Activated CD4-positive, alpha-beta T cell treated with anti-CD3 and anti-CD28 coated beads for 48 hours (primary cell): ENCODE measurements at regions not wholly inside any gene's neighbourhood (a gene's known extent, or its start where the extent isn't known, plus 50 kb on each side); places are given as distances from the start of the nearest gene placed in this dataset.
"Not testable (repeated sequence)": the region's sequence is repeated elsewhere in the genome, so short reads cannot be mapped to it uniquely, and the experiment has no call there.

Source experiments
- DNase-seq: peaks from one replicate; pipeline ENCODE4 v3.0.0-alpha.2; 2020

DNA sequence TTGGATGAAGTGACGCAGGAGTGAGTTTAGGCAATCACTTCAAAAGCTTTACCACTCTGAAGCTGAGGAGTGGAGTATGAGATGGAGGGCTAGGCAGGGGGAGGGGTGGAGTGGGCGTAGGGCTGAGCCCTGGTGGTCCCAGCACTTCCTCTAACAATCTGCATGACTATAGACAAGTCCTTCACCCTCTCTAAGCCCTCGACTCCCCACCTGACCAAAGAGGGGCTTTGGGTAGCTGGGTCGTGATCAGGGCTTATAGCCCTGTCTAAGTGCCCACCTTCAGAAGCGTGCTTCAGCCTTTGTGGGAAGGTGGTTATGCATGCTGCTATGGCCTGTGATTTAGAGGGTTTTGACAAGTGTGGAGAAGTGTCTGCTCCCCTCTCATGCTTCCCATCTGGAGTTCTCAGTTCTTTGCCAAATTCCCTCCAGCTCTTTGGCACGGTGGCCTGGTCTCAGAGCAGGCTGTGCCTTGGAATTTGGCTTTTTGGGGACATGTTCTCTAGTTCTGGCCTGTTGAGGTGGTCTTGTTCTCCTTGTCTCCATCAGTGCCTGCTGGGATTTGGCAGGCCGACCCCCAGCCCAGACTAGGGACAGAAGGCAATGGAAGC, 53.0 kb downstream of the ACTBL2 start:
- DNase-seq, result no peak

DNA sequence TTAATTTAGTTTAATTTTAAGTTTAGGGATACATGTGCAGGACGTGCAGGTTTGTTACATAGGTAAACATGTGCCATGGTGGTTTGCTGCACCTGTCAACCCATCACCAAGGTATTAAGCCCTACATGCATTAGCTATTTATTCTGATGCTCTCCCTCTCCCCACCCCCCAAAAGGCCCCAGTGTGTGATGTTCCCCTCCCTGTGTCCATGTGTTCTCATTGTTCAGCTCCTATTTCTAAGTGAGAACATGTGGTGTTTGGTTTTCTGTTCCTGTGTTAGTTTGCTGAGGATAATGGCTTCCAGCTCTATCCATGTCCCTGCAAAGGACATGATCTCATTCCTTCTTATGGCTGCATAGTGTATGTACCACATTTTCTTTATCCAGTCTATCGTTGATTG, 53.6 kb downstream of the ACTBL2 start:
- not testable (repeated sequence) for DNase-seq

DNA sequence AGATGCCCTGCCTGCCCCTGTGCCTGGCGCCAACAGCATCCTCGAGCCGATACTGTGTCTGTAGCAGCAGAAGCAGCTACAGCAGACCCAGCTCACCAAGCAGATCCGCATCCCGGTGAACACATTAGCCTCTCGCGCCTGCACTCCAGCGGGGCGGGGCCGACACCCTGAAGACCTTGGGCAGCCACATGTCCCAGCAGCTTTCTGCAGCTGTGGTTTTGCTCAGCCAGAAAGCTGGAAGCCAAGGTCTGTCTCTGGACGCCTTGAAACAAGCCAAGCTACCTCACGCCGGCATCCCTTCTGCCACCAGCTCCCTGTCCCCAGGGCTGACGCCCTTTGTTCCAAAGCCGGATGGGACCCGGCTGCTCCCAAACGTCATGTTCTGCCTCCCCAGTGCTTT, 59.6 kb downstream of the ACTBL2 start:
- DNase-seq, result no peak

DNA sequence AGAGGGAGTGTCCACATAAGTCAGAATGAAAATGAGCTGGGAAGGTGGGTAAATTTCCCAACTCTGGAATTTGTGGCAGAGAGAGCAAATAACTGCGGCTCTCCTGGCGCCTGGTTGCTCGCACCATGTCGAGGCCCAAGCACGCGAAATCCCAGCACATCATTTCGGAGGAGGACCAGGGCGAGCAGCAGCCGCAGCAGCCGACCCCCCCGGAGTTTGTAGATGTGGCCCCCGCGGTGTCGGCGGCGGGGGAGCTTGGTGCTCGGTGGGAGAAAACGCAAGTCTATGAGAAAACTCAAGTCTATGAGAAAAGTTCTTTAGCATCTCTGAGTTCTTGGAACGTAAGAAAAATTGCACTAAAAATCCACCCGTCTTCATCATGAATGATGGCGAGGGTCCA, 60.3 kb downstream of the ACTBL2 start:
- no peak for DNase-seq

DNA sequence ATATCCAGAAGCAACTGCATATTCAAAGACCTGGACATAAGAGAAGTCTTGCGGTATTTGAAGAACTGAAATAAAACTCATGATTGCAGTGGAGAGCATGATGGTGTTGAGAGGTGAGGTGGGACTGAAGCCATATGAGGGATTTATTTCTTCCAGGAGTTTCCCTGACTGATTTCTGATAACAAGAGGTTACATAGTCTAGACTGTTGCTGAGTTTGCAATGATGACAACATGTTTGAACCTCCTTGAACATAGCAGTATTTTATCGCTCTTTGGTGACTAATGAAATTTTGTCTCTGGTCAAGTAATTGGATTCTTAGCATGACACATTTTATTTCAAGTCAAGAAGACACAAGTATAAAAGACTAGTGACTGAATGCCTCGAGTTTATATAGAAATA, 61.8 kb downstream of the ACTBL2 start:
- no peak for DNase-seq

DNA sequence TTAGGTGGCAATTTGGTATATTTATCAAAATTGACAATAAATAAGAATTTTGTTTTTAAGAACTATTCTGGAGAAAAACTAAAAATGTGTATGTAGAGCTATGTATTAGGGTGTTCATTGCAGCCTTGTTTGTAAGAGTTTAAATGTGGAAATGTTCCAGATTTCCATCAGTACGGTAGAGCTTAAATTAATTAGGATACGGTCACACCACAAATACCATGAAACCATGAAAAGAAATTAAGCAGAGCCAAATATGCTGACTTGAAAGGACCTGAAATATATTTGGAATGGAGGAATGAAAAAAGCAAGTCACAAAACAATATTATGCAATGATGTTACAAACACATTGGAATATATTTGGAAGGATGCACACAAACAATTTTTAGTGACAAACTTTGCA, 64.6 kb downstream of the ACTBL2 start:
- no peak for DNase-seq

DNA sequence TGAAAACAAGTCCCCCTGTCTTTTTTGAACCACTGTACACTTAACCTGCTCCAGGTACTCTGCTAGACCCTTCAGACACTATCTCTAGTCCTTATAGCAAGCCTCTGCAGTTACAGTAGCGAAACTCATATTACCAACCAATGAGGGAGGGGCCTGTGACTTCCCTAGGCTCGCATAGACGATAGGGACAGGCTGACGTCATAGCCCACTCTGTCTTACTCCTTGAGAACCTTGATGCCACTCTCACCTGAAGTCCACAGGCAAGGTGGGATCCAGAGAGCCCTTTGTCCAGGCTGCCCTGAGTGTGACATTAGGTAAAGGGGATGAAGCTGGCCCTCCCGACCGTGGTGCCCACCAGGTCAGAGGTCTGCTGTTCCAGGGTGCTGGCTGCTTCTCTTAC, 65.3 kb downstream of the ACTBL2 start:
- DNase-seq, result no peak

DNA sequence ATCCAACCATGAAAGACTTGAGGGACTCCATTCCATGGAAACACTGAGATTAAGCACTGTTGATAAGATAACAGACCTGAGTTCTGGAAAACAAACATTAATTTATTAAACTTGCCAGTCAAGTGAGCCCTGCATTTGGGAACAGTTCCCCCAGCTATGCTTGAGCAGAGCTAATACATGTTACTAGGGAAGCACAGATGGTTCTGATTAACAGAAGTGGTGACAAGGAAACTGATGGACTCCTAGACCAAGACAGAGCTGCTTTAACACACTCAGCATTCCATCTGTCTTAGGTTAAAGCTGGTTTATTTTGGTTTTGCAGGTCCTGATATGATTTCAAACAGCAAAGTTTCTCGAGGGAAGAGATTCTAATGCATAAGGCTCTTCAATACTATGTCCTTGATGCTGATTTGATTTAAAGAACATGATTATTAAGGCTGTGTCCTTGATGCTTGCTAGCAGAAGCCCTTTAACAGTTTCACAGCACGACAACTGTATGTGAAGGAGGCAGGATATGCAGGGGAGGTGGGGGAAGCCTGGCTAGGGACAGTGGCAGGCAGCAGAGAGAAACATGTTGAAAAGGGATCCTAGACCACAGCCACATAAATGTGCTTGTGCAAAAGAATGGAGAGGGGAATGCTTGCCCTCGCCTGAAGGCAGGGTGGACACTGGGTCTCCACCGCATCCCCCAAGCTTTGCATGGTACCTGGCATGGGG, 66.2 kb downstream of the ACTBL2 start:
- no peak for DNase-seq

DNA sequence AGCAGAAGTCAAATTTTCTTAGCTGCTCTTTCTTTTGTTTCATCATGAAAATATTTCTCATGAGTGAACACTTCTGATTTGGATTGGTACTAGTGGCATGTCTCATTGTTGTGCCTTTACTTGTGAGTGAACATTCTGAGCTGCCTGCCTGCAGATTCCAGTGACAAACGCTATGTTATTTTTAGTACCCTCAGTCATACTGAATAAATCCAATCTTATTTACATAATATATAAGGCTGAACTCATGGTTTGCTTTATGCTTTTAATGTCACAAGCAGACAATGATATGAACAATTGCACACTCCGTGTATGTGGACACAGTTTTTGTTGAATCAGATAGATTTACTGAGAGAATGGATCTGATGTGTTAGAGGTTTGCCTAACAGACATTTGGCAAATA, 67.8 kb downstream of the ACTBL2 start:
- no peak for DNase-seq

DNA sequence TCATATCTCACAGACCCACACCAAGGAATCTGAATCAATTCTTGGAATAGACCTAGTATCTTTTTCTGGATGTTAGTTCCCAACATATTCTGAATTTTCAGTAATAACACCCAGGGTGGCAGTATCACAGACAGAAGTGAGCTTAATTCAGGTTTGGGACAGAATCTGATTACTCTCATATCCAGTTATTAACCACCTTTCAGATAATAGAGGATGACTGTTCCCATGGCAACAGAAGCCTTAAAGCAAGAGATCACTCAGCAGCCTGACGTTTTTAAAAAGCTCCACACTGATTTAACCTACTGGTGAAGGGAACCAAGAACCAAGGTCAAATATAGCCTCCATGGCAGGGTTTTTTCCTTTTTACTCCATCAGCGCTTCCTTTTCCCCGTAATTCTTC, 68.4 kb downstream of the ACTBL2 start:
- no peak for DNase-seq

DNA sequence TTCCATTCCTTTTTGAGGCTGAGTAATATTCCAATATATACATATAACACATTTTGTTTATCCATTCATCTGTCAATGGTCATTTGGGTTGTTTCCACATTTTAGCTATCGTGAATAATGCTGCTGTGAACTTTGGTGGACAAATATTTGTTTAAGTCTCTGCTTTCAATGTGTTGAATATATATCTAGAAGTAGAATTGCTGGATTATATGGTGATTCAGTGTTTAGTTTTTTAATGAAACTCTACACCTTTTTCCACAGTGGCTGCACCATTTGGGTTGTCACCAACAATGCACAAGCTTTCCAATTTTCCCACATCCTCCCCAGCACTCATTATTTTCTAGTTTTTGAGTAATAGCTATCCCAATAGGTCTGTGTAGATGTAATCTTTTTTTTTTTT, 69.5 kb downstream of the ACTBL2 start:
- no peak for DNase-seq

DNA sequence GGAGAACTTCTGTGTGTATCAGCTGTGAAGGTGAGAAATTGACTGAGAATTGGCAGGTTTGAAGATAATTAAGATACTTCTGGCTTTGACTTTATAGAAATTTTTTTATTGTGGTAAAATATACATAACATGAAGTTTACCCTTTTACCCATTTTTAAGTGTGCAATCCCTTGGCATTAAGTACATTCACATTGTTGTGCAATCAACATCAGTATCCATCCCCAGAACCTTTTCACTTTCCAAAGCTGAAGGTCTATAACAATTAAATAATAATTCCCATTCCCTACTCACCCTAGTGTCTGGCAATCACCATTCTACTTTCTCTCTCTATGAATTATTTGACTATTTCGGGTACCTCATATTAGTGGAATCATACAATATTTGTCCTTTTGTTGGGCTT, 69.9 kb downstream of the ACTBL2 start:
- no peak for DNase-seq

DNA sequence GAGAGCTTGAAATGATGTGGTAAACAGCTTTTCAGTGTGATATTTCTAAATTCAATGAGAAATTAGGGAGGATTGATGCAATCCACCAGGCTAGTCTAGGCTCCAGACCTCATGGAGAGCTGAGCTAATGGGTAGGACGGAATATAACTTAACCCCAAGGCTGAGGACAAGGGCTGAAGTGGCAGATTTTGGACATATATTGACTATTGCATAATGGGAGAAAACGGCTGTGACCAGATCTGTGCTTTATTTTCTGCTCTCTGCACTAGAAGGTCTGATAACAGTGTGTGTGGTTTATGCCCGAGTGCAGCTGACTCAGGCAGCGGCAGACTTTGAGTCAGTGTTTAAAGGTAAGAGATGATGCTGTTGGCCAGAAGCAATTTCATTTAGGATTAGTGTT, 70.6 kb downstream of the ACTBL2 start:
- DNase-seq, result no peak

DNA sequence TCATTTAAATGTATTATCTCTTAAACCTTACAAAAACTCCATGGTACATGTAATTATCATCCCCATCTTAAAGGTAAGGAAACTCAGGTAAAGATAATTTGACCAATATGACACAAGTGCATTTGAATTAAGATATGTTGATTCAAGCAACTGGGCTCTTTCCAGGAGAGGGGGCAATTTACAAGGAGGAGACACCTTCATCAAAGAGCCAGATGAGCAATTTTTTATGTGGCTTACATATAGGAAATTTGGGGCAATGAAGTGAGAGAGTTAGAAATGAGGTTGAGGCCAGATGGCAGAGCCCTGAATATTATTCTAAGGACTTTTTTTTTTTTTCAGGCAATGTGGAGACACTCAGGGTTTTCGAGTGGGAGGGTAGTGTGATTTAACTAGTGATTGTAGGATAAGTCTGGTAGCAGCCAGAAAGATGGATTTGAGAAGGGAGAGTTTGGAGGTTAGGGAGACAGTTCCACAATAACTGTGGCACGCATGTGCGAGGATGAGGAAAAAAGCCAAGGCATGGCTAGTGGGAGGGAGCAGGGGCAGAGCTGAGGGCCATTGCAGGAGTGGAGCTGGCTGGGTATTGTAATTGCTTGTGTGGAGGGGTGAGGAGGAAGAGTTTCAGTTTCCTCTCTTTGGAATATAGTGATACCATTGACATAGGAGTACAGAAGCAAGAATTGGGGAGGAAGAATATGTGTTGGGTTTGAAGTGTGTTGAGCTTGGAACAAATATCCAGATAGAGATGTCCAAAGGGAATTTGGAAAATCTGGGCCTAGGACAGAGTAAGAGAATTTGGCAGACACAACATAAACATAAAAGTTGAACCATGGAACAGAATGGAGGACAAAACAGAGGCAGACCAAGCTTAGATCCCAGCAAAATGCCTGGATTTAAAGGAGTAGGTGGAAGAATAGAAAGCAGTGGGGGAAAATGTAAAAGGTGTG, 72.0 kb downstream of the ACTBL2 start:
- no peak for DNase-seq

DNA sequence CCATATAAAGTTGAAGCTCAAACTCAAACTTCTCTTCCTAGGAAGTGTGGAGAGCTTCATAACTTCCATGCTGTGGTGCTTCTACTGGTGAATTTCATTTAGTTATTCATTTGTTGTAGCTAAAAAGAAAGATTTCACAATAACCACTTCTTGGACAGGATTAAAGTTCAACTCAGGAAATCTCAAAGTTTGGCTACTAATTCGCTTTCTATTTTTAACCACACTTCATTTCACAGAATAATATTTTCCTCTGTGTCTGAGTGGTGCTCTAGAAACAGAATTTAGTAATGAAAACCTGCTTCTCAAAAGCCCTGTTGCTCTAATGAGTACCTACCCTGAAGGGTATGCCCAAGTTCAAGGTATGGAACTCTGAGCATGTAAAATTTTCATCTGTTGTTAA, 73.9 kb downstream of the ACTBL2 start:
- DNase-seq, result no peak

DNA sequence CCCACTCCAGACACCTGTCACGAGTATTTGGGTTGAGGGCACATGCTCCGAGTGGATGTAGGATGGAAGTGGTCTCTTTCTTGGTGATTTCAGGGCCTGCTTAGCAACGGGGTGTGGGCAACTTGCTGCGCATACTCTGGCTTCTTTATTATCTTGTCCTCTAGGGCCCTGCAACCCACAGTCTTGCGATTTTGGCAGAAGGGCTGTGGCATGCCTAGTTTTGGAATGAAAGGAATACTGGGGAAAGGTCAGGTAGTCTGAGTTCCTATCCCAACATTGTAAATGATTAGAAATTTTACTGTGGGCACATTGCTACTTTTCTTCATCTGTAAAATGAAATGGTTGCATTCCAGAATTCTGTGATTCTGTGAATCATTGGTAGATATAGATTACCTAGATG, 74.3 kb downstream of the ACTBL2 start:
- DNase-seq, result no peak

DNA sequence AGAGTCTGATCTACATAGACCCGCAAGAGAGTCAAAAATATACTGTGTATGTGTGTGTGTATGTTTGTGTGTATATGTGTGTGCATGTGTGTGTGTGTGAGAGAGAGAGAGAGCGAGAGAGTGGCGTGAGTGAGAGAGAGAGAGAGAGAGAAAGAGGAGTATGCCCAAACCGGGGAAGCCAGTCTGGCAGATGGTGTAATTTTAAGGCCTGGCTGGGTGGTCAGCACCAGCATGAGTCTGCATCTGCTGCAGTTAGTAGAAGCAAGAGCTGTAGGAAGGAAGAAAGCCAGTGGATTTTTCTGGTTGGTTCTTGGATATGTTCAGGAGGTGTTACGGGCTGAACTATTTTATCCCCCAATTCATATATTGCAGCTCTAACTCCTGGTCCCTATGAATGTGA, 75.2 kb downstream of the ACTBL2 start:
- DNase-seq, result no peak

DNA sequence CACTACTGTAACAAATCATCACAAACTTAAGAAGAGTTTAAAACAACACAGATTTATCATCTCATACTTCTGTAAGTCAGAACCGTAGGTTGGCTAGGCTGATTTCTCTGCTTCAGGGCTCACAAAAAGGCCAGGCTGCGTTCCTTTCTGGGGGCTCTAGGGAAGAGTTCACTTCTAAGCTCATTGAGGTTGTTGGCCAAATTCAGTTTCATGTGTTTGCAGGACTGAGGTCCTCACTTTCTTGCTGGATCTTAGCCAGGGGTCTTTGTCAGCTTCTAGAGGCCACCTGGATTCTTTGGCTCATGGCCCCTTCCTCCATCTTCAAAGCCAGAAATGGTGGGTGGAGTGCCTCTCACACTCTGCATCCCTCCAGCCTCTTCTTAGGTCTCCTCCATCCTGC, 76.0 kb downstream of the ACTBL2 start:
- no peak for DNase-seq

DNA sequence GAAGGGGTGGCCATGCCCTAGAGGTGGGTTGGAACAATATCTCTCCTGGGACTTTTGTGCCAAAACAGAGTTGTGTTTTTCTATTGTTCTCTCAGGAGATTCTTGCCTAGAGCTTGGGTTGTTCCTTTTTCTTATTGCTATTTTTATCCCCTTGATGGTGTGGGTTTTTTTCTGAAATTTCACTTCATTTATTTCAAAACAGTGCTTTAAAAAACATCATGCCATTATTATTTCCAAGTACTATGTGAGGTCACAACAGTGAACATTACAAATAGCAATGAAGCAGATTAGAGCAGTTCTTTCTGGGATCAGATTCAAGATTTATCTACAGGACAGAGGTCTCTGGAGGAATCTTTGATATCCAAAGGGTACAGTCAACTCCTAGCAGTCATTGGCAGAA, 76.6 kb downstream of the ACTBL2 start:
- DNase-seq, result no peak

DNA sequence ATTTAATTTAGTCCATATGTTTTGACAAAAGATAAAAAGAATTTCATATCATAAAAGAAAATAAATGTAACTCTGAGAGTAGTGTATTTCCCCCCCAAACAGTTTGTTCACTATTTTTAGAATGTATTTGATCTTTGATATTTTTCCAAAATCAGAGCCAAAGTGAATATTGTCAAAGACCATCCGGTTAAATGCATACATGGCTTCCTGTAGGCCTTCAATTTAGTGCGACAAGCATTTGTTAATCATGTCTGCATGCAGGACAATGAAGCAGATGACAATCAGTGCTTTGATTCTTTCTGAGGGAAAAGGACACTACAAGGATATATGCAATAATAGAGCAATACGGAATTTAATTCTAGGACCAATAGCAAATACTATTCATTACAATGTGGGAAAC, 79.8 kb downstream of the ACTBL2 start:
- DNase-seq, result no peak

DNA sequence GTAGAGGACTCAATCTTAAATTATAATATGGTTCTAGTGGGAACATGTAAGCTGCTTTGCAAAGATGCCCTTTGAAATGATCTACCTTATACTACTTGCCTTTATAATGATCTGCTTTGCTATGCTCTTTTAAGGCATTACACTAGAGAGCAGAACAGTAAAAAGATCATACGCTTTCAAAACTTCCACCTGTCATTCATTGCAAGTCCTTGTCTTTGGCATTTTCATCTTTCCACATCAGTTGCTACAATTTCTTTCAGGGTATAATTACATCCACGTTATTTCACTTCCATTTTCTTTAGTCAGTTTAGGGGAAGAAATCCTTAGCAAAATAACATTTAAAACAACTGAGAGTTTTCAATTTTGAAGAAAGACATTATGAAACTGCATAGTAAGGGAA, 80.3 kb downstream of the ACTBL2 start:
- no peak for DNase-seq

DNA sequence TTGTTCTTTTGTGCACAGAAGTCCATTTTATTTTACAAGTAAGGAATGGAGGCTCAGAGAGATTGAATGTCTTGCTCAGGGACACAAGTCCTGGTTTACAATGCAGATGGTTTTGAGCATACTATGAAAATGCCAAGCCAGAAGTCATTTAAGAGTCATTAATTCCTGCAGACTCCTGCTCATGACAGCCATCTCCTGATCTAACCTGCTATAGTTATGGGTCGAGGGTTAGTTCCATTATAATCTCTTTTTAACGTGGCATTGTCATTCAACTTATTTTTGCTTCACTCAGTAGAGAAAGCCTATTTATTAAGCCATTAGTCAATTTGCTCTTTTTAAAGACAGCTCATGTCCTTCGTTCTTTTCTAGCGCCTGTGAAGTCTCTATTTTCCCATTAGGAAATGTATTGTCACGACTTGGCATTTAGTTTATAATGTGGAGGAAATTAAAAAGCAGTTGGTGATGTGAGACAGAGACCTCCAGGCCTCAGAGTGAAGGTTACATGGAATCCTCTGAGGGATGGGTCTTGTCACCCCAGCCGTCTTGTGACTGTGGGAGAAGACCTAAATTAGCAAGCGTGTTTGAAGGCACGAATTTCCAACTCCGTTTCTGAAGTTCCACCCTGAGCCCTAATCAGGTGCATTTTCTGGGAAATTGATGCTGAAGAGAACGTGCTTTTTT, 84.1 kb downstream of the ACTBL2 start:
- DNase-seq, result no peak

DNA sequence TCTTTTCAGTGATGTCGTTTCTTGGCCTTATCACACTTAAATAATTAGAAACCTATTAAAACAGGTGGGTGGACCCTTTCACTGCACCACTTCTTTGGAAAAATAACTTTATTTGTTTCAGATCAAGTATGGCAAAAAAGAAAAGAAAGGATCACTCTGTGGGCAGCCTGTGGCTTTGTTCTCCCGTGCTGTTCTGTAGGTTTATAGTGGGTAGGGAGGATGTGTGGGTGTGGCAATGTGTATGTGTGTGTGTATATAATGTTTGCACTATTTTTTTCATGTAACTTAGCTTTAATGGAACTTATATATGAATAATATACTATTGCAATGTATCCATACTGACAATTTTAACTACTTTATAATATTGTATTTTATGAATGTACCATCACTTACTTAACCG, 85.9 kb downstream of the ACTBL2 start:
- DNase-seq, result no peak
